ENCODE measurements at regions not wholly inside any gene's neighbourhood (a gene's known extent, or its start where the extent isn't known, plus 50 kb on each side); places are given as distances from the start of the nearest gene placed in this dataset.

DNA sequence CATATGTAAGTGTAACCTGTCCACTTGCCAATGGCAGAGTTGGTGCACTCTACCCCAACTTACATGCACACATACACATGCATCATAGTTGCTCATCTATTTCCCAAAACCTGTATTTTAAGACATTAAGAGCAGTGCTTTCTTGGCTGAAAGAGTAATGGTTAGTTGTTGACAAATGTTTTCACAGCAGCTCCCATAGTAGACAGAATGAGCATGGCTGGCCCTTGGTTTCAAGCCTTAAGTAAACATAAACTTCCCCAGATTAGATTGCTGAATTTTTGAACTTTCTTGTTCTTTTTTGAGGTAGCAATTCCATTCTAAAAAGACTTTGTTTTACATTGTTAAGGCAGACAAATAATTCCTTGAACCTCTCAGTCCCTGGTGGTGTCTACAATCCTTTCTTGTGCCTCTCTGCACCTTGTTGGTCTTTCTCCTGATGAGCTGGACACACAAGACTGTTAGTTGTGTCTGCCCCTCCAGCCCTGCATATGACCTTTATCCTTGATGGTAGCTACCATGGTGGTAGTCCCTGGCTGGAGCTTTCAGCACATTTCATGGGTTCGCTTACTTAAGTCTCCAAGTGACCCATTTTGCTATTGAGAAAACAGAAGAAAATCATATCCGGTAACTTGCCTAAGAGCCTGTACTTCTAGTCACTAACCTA lies 580.1 kb upstream of the ID2 start:
- Histone ChIP-seq H3K27ac (ENCODE audit: low read length) (no peak overlapping the region), H3K4me1 (ENCODE audit: control insufficient read depth, insufficient read depth, low read length) (no peaks in the 10 kb centered on the region), H3K4me3 (ENCODE audit: low read length) (no peak overlapping the region), H3K36me3 (ENCODE audit: control insufficient read depth, insufficient read depth, low read length) (no peaks in the 10 kb centered on the region), H3K27me3 (ENCODE audit: control insufficient read depth, insufficient read depth, low read length) (no peaks in the 10 kb centered on the region), H3K9me3 (ENCODE audit: control insufficient read depth, insufficient read depth, low read length) (no peaks in the 10 kb centered on the region)
- WGBS (ENCODE audit: insufficient coverage, insufficient read length) = no CpG with 5 or more reads among the region's 2 CpGs
- DNase-seq (ENCODE audit: low read depth, low spot score) = no peak

GRCh38 chr2:8102470-8102869 lies 579.4 kb upstream of the ID2 start:
- Histone ChIP-seq H3K27me3 (ENCODE audit: control insufficient read depth, insufficient read depth, low read length) (no peaks in the 10 kb centered on the region), H3K36me3 (ENCODE audit: control insufficient read depth, insufficient read depth, low read length) (no peaks in the 10 kb centered on the region), H3K27ac (ENCODE audit: low read length) (no peak overlapping the region), H3K9me3 (ENCODE audit: control insufficient read depth, insufficient read depth, low read length) (no peaks in the 10 kb centered on the region), H3K4me3 (ENCODE audit: low read length) (no peak overlapping the region), H3K4me1 (ENCODE audit: control insufficient read depth, insufficient read depth, low read length) (no peaks in the 10 kb centered on the region)
- no CpG with 5 or more reads among the region's 4 CpGs for WGBS (ENCODE audit: insufficient coverage, insufficient read length)
- DNase-seq (ENCODE audit: low read depth, low spot score) = no peak

DNA sequence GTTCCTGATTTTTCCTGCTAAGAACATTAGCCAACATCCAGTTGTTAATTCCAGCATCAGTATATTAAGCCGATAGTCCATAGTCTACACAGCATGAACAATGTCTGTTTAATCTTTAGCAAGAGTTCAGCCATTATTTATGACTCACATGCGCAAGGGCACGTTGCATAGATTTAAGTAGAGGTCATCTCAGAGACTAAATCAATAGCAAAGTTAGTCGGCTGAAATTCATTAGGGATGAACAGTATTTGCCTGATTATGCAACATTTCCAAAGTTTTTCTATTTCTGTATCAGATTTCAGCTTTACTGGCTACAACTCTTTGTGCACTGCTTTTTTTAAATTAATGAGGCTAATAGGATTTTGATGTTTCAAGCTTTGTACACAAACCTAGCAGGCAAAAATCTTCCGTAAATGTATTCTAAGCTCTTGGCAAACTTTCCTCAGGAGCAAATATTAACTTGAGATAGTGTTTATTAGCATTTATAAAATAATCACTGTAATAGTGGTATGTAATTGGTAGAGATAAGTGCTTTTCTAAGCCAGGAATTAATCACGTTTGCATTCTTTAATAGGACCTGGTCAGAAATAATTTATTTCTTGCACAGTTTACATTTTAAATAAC lies 578.7 kb upstream of the ID2 start:
- no peaks in the 10 kb centered on the region for H3K36me3 ChIP-seq (ENCODE audit: control insufficient read depth, insufficient read depth, low read length)
- H3K9me3 ChIP-seq (ENCODE audit: control insufficient read depth, insufficient read depth, low read length) = no peaks in the 10 kb centered on the region
- WGBS (ENCODE audit: insufficient coverage, insufficient read length) = no CpG with 5 or more reads among the region's 6 CpGs
- no peak overlapping the region for H3K27ac ChIP-seq (ENCODE audit: low read length)
- no peaks in the 10 kb centered on the region for H3K4me1 ChIP-seq (ENCODE audit: control insufficient read depth, insufficient read depth, low read length)
- no peak for DNase-seq (ENCODE audit: low read depth, low spot score)
- H3K4me3 ChIP-seq (ENCODE audit: low read length) = no peak overlapping the region
- H3K27me3 ChIP-seq (ENCODE audit: control insufficient read depth, insufficient read depth, low read length) = no peaks in the 10 kb centered on the region

DNA sequence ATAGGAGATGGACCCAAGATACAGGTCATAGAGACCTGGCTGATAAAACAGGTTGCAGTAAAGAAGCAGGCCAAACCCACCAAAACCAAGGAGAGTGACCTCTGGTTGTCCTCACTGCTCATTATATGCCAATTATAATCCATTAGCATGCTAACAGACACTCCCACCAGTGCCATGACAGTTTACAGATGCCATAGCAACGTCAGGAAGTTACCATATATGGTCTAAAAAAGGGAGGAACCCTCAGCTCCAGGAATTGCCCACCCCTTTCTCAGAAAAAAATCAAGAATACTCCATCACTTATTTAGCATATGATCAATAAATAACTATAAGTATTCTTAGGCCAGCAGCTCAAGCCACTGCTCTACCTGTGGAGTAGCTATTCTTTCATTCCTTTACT lies 574.7 kb upstream of the ID2 start:
- no peaks in the 10 kb centered on the region for H3K4me1 ChIP-seq (ENCODE audit: control insufficient read depth, insufficient read depth, low read length)
- WGBS (ENCODE audit: insufficient coverage, insufficient read length) = no CpG with 5 or more reads among the region's 1 CpG
- H3K27me3 ChIP-seq (ENCODE audit: control insufficient read depth, insufficient read depth, low read length) = no peaks in the 10 kb centered on the region
- H3K4me3 ChIP-seq (ENCODE audit: low read length) = no peak overlapping the region
- DNase-seq (ENCODE audit: low read depth, low spot score) = no peak
- H3K36me3 ChIP-seq (ENCODE audit: control insufficient read depth, insufficient read depth, low read length) = no peaks in the 10 kb centered on the region
- no peak overlapping the region for H3K27ac ChIP-seq (ENCODE audit: low read length)
- H3K9me3 ChIP-seq (ENCODE audit: control insufficient read depth, insufficient read depth, low read length) = no peaks in the 10 kb centered on the region

DNA sequence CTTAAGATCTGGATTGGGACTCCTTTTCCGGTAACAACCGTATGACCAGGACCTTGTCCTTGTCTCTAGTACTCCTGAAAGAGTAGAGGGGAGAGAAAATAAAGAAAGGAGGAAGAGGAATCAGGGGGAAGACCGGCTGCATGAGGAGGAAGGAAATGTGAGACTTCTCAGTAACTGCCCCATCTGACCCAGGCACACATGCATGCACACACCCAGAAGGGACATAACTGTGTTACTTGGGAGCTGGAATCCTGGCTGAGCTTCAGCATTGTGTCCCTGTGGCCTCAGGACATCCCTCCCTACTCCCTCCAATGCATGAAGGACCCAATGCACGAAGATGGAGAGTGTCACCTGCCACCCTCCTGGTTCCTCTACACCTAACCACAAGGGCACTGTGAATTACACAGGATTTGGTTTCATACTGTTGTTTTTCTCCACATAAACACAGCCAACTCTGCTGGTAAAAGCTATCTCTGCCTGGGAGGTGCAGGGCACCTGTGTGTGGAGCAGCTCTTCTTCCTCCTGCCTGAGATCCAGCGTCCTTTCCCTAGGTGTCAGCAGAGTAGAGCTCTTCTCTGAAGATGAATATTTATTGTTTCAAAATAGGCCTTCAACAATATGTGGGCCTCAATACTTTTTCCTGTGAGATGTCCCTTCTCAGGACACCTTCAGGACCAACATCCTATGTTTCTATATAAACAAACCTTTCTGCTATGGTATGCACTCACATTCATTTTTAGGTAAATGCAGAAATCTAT lies 574.1 kb upstream of the ID2 start:
- no peaks in the 10 kb centered on the region for H3K27me3 ChIP-seq (ENCODE audit: control insufficient read depth, insufficient read depth, low read length)
- no peak overlapping the region for H3K27ac ChIP-seq (ENCODE audit: low read length)
- H3K9me3 ChIP-seq (ENCODE audit: control insufficient read depth, insufficient read depth, low read length) = no peaks in the 10 kb centered on the region
- DNase-seq (ENCODE audit: low read depth, low spot score) = no peak
- H3K4me3 ChIP-seq (ENCODE audit: low read length) = no peak overlapping the region
- no CpG with 5 or more reads among the region's 5 CpGs for WGBS (ENCODE audit: insufficient coverage, insufficient read length)
- H3K4me1 ChIP-seq (ENCODE audit: control insufficient read depth, insufficient read depth, low read length) = no peaks in the 10 kb centered on the region
- no peaks in the 10 kb centered on the region for H3K36me3 ChIP-seq (ENCODE audit: control insufficient read depth, insufficient read depth, low read length)

DNA sequence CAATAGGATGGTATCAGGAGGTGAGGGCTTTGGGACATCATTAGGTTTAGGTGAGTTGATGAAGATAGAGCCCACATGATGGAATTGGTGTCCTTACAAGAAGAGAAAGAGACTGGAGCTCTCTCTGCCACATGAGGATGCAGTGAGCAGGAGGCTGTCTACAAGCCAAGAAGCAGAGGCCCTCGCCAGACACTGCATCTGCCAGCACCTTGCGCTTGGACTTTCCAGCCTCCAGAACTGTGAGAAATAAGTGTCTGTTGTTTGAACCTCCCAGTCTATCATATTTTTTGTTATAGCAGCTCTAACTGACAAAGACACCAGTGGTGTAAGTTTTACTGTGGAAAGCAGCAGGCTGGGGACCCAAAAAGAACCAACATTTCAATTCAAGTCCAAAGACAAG lies 571.1 kb upstream of the ID2 start:
- H3K27ac ChIP-seq (ENCODE audit: low read length) = no peak overlapping the region
- no peaks in the 10 kb centered on the region for H3K4me1 ChIP-seq (ENCODE audit: control insufficient read depth, insufficient read depth, low read length)
- H3K4me3 ChIP-seq (ENCODE audit: low read length) = no peak overlapping the region
- H3K9me3 ChIP-seq (ENCODE audit: control insufficient read depth, insufficient read depth, low read length) = no peaks in the 10 kb centered on the region
- no CpG with 5 or more reads among the region's 2 CpGs for WGBS (ENCODE audit: insufficient coverage, insufficient read length)
- H3K27me3 ChIP-seq (ENCODE audit: control insufficient read depth, insufficient read depth, low read length) = no peaks in the 10 kb centered on the region
- no peak for DNase-seq (ENCODE audit: low read depth, low spot score)
- no peaks in the 10 kb centered on the region for H3K36me3 ChIP-seq (ENCODE audit: control insufficient read depth, insufficient read depth, low read length)

DNA sequence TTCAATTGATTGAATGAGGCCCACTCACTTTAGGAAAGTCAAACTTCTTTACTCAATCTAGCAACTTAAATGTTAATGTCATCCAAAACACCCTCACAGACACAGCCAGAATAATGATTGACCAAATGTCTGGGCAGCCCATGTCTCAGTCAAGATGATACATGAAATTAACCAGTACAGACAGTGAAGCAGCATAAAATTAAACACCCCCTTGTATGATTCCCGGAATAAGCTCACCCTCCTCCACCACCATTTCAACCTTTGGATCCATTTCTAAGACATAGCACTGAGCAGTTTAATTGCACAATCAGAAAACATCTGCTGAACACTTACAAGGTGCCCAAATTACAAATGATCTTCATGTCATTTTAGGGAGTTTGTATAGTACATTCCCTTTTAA lies 570.7 kb upstream of the ID2 start:
- Histone ChIP-seq H3K27me3 (ENCODE audit: control insufficient read depth, insufficient read depth, low read length) (no peaks in the 10 kb centered on the region), H3K9me3 (ENCODE audit: control insufficient read depth, insufficient read depth, low read length) (no peaks in the 10 kb centered on the region), H3K4me1 (ENCODE audit: control insufficient read depth, insufficient read depth, low read length) (no peaks in the 10 kb centered on the region), H3K36me3 (ENCODE audit: control insufficient read depth, insufficient read depth, low read length) (no peaks in the 10 kb centered on the region), H3K4me3 (ENCODE audit: low read length) (no peak overlapping the region), H3K27ac (ENCODE audit: low read length) (no peak overlapping the region)
- DNase-seq (ENCODE audit: low read depth, low spot score) = no peak
- no CpG with 5 or more reads among the region's 1 CpG for WGBS (ENCODE audit: insufficient coverage, insufficient read length)

- Histone ChIP-seq H3K27ac (ENCODE audit: low read length) (no peak overlapping the region), H3K27me3 (ENCODE audit: control insufficient read depth, insufficient read depth, low read length) (no peaks in the 10 kb centered on the region), H3K4me1 (ENCODE audit: control insufficient read depth, insufficient read depth, low read length) (no peaks in the 10 kb centered on the region), H3K9me3 (ENCODE audit: control insufficient read depth, insufficient read depth, low read length) (no peaks in the 10 kb centered on the region), H3K4me3 (ENCODE audit: low read length) (no peak overlapping the region), H3K36me3 (ENCODE audit: control insufficient read depth, insufficient read depth, low read length) (no peaks in the 10 kb centered on the region)
- no peak for DNase-seq (ENCODE audit: low read depth, low spot score)
- no CpG with 5 or more reads among the region's 4 CpGs for WGBS (ENCODE audit: insufficient coverage, insufficient read length)
These were observed 566.4 kb upstream of the ID2 start for GRCh38 chr2:8115456-8115855.

DNA sequence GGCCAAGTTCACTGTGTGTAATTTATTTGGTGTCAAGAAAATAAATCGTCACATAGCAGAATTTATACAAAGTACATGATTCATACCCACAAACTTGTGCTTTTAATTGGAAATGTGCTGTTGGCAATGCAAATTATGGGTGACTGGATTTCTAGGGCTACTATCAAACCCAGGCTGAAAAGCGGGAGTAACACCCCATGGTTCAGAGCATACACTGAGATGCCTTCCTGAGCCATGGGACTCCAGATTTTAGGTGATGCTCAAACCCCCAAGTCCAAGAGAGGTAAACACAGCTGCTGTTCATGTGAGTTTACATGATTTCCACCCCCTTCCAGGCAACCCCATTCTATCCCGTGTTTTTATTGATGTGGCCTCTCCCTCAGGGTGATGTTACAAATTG lies 565.9 kb upstream of the ID2 start:
- no peak for DNase-seq (ENCODE audit: low read depth, low spot score)
- Histone ChIP-seq H3K9me3 (ENCODE audit: control insufficient read depth, insufficient read depth, low read length) (no peaks in the 10 kb centered on the region), H3K4me1 (ENCODE audit: control insufficient read depth, insufficient read depth, low read length) (no peaks in the 10 kb centered on the region), H3K36me3 (ENCODE audit: control insufficient read depth, insufficient read depth, low read length) (no peaks in the 10 kb centered on the region), H3K4me3 (ENCODE audit: low read length) (no peak overlapping the region), H3K27ac (ENCODE audit: low read length) (no peak overlapping the region), H3K27me3 (ENCODE audit: control insufficient read depth, insufficient read depth, low read length) (no peaks in the 10 kb centered on the region)
- WGBS (ENCODE audit: insufficient coverage, insufficient read length) = no CpG with 5 or more reads among the region's 3 CpGs

DNA sequence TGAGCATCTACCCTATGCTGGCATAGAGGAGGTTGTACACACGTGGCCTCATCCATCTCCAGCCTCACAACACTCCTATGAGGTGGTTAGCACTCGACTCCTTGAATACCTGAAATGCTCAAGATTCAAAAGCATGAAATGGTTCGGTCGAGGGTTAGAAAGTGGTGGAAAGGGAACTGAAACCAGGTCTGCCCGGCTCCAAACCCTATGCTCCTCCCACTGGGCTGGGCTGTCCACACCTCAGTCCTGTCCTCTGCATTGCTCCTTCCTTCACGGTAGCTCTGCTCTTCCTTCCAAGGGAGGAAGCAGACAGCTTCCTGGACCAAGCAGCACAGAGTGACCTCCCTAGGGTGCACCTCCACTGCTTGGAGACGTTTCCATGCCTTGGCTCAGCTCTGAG lies 565.2 kb upstream of the ID2 start:
- no peak overlapping the region for H3K27ac ChIP-seq (ENCODE audit: low read length)
- H3K4me3 ChIP-seq (ENCODE audit: low read length) = no peak overlapping the region
- H3K36me3 ChIP-seq (ENCODE audit: control insufficient read depth, insufficient read depth, low read length) = no peaks in the 10 kb centered on the region
- H3K27me3 ChIP-seq (ENCODE audit: control insufficient read depth, insufficient read depth, low read length) = no peaks in the 10 kb centered on the region
- no peaks in the 10 kb centered on the region for H3K9me3 ChIP-seq (ENCODE audit: control insufficient read depth, insufficient read depth, low read length)
- no peaks in the 10 kb centered on the region for H3K4me1 ChIP-seq (ENCODE audit: control insufficient read depth, insufficient read depth, low read length)
- no peak for DNase-seq (ENCODE audit: low read depth, low spot score)
- WGBS (ENCODE audit: insufficient coverage, insufficient read length) = no CpG with 5 or more reads among the region's 7 CpGs

All from iPS DF 6.9 (cell line).